GM23338 (cell line): ENCODE measurements at regions not wholly inside any gene's neighbourhood (a gene's known extent, or its start where the extent isn't known, plus 50 kb on each side); places are given as distances from the start of the nearest gene placed in this dataset.
"Not testable (repeated sequence)": the region's sequence is repeated elsewhere in the genome, so short reads cannot be mapped to it uniquely, and the experiment has no call there.

ENCODE experiments used
- ATAC-seq: fragments of 200-7000 bp; cut with Tn5 transposase; 3 replicates; pipeline ENCODE4 v1.9.1; 2020
- DNase-seq: peaks from one replicate; pipeline ENCODE4 v3.0.0-alpha.2; 2015; ENCODE audit warnings: low spot score
- H2AFZ ChIP-seq: fragments of 200-600 bp; sonication (generic); 2 replicates; pipeline ENCODE4 v1.8.0; 2016; ENCODE audit warnings: antibody characterized with exemption, mild to moderate bottlenecking, moderate library complexity
- H3F3A ChIP-seq: fragments of 200-600 bp; sonication (generic); replicated peaks from 2 replicates; pipeline ENCODE4 v1.8.0; 2017; ENCODE audit warnings: antibody characterized with exemption, mixed run types, low read depth
- H3K27ac ChIP-seq: fragments of 200-600 bp; sonication (generic); 2 replicates; pipeline ENCODE4 v1.6.1; 2016; ENCODE audit warnings: low read depth
- H3K27me3 ChIP-seq: fragments of 200-600 bp; sonication (generic); 2 replicates; pipeline ENCODE4 v1.8.0; 2016; ENCODE audit warnings: mild to moderate bottlenecking, mixed run types, moderate library complexity; ENCODE audit not compliant: insufficient read depth
- H3K36me3 ChIP-seq: fragments of 200-600 bp; sonication (generic); 2 replicates; pipeline ENCODE4 v1.8.0; 2016; ENCODE audit warnings: mild to moderate bottlenecking; ENCODE audit not compliant: insufficient read depth
- H3K4me1 ChIP-seq: fragments of 200-600 bp; sonication (generic); 2 replicates; pipeline ENCODE4 v1.8.0; 2016; ENCODE audit warnings: mild to moderate bottlenecking, moderate library complexity; ENCODE audit not compliant: insufficient read depth
- H3K4me2 ChIP-seq: fragments of 200-600 bp; sonication (generic); 2 replicates; pipeline ENCODE4 v1.7.1; 2017; ENCODE audit warnings: mixed run types
- H3K4me3 ChIP-seq: fragments of 200-600 bp; sonication (generic); 2 replicates; pipeline ENCODE4 v1.6.1; 2016; ENCODE audit warnings: mixed run types
- H3K79me2 ChIP-seq: fragments of 200-600 bp; sonication (generic); replicated peaks from 2 replicates; pipeline ENCODE4 v1.8.0; 2017; ENCODE audit warnings: mild to moderate bottlenecking; ENCODE audit not compliant: insufficient read depth
- H3K9me2 ChIP-seq: fragments of 200-600 bp; sonication (generic); 2 replicates; pipeline ENCODE4 v1.8.0; 2017; ENCODE audit not compliant: insufficient read depth
- H4K20me1 ChIP-seq: fragments of 200-600 bp; sonication (generic); replicated peaks from 2 replicates; pipeline ENCODE4 v1.8.0; 2017; ENCODE audit warnings: mild to moderate bottlenecking; ENCODE audit not compliant: insufficient read depth
- H3K27ac Mint-ChIP-seq: 2 replicates; pipeline ENCODE4 v1.8.0; 2020; ENCODE audit warnings: inconsistent platforms, mild to moderate bottlenecking, moderate library complexity, mixed read lengths
- H3K27me3 Mint-ChIP-seq: 3 replicates; pipeline ENCODE4 v1.8.0; 2022; ENCODE audit warnings: low read depth, mild to moderate bottlenecking, moderate library complexity, mixed read lengths, inconsistent platforms; ENCODE audit not compliant: insufficient read depth, poor library complexity
- H3K36me3 Mint-ChIP-seq: 3 replicates; pipeline ENCODE4 v1.8.0; 2021; ENCODE audit warnings: low read depth, mild to moderate bottlenecking, inconsistent platforms, moderate library complexity, mixed read lengths
- H3K4me1 Mint-ChIP-seq: 3 replicates; pipeline ENCODE4 v1.8.0; 2020; ENCODE audit warnings: mild to moderate bottlenecking, inconsistent platforms, mixed read lengths
- H3K4me3 Mint-ChIP-seq: 3 replicates; pipeline ENCODE4 v1.8.0; 2021; ENCODE audit warnings: moderate library complexity, mild to moderate bottlenecking, inconsistent platforms, mixed read lengths
- H3K9me3 Mint-ChIP-seq: 3 replicates; pipeline ENCODE4 v1.8.0; 2020; ENCODE audit warnings: moderate library complexity, mild to moderate bottlenecking, inconsistent platforms, mixed read lengths
- CREB1 ChIP-seq: fragments of 250-450 bp; sonication (Bioruptor Pico); IDR thresholded peaks from 2 replicates; pipeline ENCODE4 v1.5.0; 2020; ENCODE audit warnings: low read depth, mild to moderate bottlenecking, moderate library complexity
- CTCF ChIP-seq, 2 experiments: fragments of 200-600 bp in 1 of 2; sonication (generic) in 1 of 2; conservative IDR thresholded peaks; 2 replicates each; pipeline versions ENCODE4 v1.5.1 to v1.6.1; 2016 to 2017; ENCODE audit warnings: antibody characterized with exemption in 2 of 2, low read depth in 2 of 2, mild to moderate bottlenecking in 2 of 2, moderate library complexity in 1 of 2
- EZH2 ChIP-seq: fragments of 200-600 bp; sonication (generic); IDR thresholded peaks from one replicate; pipeline ENCODE4 v1.8.0; 2017; ENCODE audit warnings: antibody characterized with exemption, mild to moderate bottlenecking, low read depth; ENCODE audit not compliant: unreplicated experiment
- EZH2phosphoT487 ChIP-seq: fragments of 200-600 bp; sonication (generic); IDR thresholded peaks from one replicate; pipeline ENCODE4 v1.8.1; 2018; ENCODE audit warnings: antibody characterized with exemption; ENCODE audit not compliant: unreplicated experiment
- JUNB ChIP-seq: IDR thresholded peaks from one replicate; pipeline ENCODE4 v1.6.1; 2016; ENCODE audit warnings: antibody characterized with exemption; ENCODE audit not compliant: unreplicated experiment
- NANOG ChIP-seq: IDR thresholded peaks from 2 replicates; pipeline ENCODE4 v1.6.1; 2016; ENCODE audit warnings: antibody characterized with exemption, borderline replicate concordance
- POLR2AphosphoS5 ChIP-seq: IDR thresholded peaks from 2 replicates; pipeline ENCODE4 v1.6.1; 2016; ENCODE audit warnings: antibody characterized with exemption, low read depth
- REST ChIP-seq: IDR thresholded peaks from one replicate; pipeline ENCODE4 v1.6.1; 2018; ENCODE audit warnings: antibody characterized with exemption; ENCODE audit not compliant: unreplicated experiment
- STAT1 ChIP-seq: IDR thresholded peaks from one replicate; pipeline ENCODE4 v1.6.1; 2016; ENCODE audit warnings: antibody characterized with exemption; ENCODE audit not compliant: unreplicated experiment
- ZNF114 ChIP-seq: fragments of 250-450 bp; sonication (Bioruptor Pico); IDR thresholded peaks from 2 replicates; pipeline ENCODE4 v1.5.0; 2020; ENCODE audit warnings: mild to moderate bottlenecking, moderate library complexity
- ZNF331 ChIP-seq: fragments of 250-450 bp; sonication (Bioruptor Pico); IDR thresholded peaks from 2 replicates; pipeline ENCODE4 v1.5.0; 2020; ENCODE audit warnings: low read depth, mild to moderate bottlenecking, moderate library complexity
- TF ChIP-seq, protein P1 (sequence below): fragments of 250-450 bp; sonication (Bioruptor Pico); IDR thresholded peaks from 2 replicates; pipeline ENCODE4 v1.5.0; 2020; ENCODE audit warnings: mild to moderate bottlenecking, moderate library complexity
- TF ChIP-seq, protein P2 (sequence below): IDR thresholded peaks from 2 replicates; pipeline ENCODE4 v1.6.1; 2016; ENCODE audit warnings: antibody characterized with exemption

DNA sequence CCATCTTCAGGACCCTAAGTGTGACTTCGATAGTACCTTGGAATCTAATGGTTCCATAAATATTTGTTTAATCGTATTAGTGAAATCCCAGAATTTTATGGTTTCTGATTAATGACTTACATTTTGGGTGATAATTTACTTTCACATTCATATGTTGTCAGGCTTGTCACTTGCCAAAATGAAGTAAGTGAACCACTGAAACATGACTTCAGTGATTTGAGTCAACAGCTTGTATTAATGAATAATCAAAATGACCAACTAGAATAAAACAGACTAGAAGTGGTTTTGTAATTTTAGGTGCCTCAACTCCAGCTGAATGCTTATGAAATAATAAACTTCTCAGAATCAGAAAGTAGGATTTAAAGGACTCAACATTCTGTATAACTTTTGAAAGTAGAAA is 517.1 kb downstream of the PRKD1 start:
- no peak for ATAC-seq
- no peaks in the 10 kb centered on the region for H3K9me2 ChIP-seq
- no peaks in the 10 kb centered on the region for H3F3A ChIP-seq
- Mint-ChIP-seq H3K27me3 (no peaks in the 10 kb centered on the region), H3K27ac (no peak overlapping the region), H3K36me3 (peaks cover 13% of the 10 kb centered on the region; the same call in 2 of the 3 replicates), H3K4me3 (no peak overlapping the region), H3K9me3 (peaks cover 50% of the 10 kb centered on the region), H3K4me1 (no peaks in the 10 kb centered on the region)
- H3K4me3 ChIP-seq: no peak overlapping the region
- H3K36me3 ChIP-seq: no peaks in the 10 kb centered on the region
- no peak overlapping the region for H3K4me2 ChIP-seq
- no peak for DNase-seq
- H3K27ac ChIP-seq: no peak overlapping the region
- no peaks in the 10 kb centered on the region for H3K79me2 ChIP-seq
- no peaks in the 10 kb centered on the region for H3K4me1 ChIP-seq
- H2AFZ ChIP-seq: no peak overlapping the region
- no peaks in the 10 kb centered on the region for H4K20me1 ChIP-seq
- no peaks in the 10 kb centered on the region for H3K27me3 ChIP-seq
- TF ChIP-seq ZNF114 (CRISPR knock-in tag): no peak
- TF ChIP-seq REST: no peak
- TF ChIP-seq STAT1: no peak
- TF ChIP-seq ZNF331: no peak
- TF ChIP-seq, protein P1, sequence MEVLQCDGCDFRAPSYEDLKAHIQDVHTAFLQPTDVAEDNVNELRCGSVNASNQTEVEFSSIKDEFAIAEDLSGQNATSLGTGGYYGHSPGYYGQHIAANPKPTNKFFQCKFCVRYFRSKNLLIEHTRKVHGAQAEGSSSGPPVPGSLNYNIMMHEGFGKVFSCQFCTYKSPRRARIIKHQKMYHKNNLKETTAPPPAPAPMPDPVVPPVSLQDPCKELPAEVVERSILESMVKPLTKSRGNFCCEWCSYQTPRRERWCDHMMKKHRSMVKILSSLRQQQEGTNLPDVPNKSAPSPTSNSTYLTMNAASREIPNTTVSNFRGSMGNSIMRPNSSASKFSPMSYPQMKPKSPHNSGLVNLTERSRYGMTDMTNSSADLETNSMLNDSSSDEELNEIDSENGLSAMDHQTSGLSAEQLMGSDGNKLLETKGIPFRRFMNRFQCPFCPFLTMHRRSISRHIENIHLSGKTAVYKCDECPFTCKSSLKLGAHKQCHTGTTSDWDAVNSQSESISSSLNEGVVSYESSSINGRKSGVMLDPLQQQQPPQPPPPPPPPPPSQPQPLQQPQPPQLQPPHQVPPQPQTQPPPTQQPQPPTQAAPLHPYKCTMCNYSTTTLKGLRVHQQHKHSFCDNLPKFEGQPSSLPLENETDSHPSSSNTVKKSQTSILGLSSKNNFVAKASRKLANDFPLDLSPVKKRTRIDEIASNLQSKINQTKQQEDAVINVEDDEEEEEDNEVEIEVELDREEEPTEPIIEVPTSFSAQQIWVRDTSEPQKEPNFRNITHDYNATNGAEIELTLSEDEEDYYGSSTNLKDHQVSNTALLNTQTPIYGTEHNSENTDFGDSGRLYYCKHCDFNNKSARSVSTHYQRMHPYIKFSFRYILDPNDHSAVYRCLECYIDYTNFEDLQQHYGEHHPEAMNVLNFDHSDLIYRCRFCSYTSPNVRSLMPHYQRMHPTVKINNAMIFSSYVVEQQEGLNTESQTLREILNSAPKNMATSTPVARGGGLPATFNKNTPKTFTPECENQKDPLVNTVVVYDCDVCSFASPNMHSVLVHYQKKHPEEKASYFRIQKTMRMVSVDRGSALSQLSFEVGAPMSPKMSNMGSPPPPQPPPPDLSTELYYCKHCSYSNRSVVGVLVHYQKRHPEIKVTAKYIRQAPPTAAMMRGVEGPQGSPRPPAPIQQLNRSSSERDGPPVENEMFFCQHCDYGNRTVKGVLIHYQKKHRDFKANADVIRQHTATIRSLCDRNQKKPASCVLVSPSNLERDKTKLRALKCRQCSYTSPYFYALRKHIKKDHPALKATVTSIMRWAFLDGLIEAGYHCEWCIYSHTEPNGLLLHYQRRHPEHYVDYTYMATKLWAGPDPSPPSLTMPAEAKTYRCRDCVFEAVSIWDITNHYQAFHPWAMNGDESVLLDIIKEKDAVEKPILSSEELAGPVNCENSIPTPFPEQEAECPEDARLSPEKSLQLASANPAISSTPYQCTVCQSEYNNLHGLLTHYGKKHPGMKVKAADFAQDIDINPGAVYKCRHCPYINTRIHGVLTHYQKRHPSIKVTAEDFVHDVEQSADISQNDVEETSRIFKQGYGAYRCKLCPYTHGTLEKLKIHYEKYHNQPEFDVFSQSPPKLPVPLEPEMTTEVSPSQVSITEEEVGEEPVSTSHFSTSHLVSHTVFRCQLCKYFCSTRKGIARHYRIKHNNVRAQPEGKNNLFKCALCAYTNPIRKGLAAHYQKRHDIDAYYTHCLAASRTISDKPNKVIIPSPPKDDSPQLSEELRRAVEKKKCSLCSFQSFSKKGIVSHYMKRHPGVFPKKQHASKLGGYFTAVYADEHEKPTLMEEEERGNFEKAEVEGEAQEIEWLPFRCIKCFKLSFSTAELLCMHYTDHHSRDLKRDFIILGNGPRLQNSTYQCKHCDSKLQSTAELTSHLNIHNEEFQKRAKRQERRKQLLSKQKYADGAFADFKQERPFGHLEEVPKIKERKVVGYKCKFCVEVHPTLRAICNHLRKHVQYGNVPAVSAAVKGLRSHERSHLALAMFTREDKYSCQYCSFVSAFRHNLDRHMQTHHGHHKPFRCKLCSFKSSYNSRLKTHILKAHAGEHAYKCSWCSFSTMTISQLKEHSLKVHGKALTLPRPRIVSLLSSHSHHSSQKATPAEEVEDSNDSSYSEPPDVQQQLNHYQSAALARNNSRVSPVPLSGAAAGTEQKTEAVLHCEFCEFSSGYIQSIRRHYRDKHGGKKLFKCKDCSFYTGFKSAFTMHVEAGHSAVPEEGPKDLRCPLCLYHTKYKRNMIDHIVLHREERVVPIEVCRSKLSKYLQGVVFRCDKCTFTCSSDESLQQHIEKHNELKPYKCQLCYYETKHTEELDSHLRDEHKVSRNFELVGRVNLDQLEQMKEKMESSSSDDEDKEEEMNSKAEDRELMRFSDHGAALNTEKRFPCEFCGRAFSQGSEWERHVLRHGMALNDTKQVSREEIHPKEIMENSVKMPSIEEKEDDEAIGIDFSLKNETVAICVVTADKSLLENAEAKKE (CRISPR knock-in tag): no peak
- TF ChIP-seq JUNB: no peak
- no peak for TF ChIP-seq CTCF (conservative IDR thresholded peaks at IDR 0.05; ENCODE audit: low read depth in 2 of 2)
- TF ChIP-seq, protein P2, sequence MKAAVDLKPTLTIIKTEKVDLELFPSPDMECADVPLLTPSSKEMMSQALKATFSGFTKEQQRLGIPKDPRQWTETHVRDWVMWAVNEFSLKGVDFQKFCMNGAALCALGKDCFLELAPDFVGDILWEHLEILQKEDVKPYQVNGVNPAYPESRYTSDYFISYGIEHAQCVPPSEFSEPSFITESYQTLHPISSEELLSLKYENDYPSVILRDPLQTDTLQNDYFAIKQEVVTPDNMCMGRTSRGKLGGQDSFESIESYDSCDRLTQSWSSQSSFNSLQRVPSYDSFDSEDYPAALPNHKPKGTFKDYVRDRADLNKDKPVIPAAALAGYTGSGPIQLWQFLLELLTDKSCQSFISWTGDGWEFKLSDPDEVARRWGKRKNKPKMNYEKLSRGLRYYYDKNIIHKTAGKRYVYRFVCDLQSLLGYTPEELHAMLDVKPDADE: no peak
- TF ChIP-seq EZH2: no peak
- no peak for TF ChIP-seq EZH2phosphoT487
- TF ChIP-seq POLR2AphosphoS5: no peak
- no peak for TF ChIP-seq CREB1
- no peak for TF ChIP-seq NANOG

- not testable (repeated sequence) for DNase-seq, H3K9me2 ChIP-seq, H3K27me3 Mint-ChIP-seq, H3K4me3 Mint-ChIP-seq, H3K4me2 ChIP-seq, H3K36me3 Mint-ChIP-seq, H2AFZ ChIP-seq, H3K4me3 ChIP-seq, H3K36me3 ChIP-seq, H3F3A ChIP-seq, H3K27ac Mint-ChIP-seq, H3K79me2 ChIP-seq, ATAC-seq, H3K27ac ChIP-seq, H3K4me1 Mint-ChIP-seq, H3K4me1 ChIP-seq, H3K27me3 ChIP-seq, H4K20me1 ChIP-seq
- H3K9me3 Mint-ChIP-seq: peaks cover 31% of the 10 kb centered on the region
These were observed 512.7 kb downstream of the PRKD1 start for GRCh38 chr14:29414931-29415330.
